HEK293T (cell line): ENCODE measurements at regions not wholly inside any gene's neighbourhood (a gene's known extent, or its start where the extent isn't known, plus 50 kb on each side); places are given as distances from the start of the nearest gene placed in this dataset.
"Not testable (repeated sequence)": the region's sequence is repeated elsewhere in the genome, so short reads cannot be mapped to it uniquely, and the experiment has no call there.

Experiments used
- CTCF ChIA-PET: fragments of 350-600 bp; formaldehyde crosslinking; extraction: SDS; loops from one replicate; lab custom pipeline; 2021; ENCODE audit warnings: antibody characterized with exemption, inconsistent platforms; lab: Yijun Ruan, JAX
- POLR2A ChIA-PET: fragments of 350-600 bp; formaldehyde crosslinking; extraction: SDS; loops from one replicate; lab custom pipeline; 2020; ENCODE audit warnings: antibody characterized with exemption, inconsistent platforms; lab: Yijun Ruan, JAX
- DNase-seq: peaks from one replicate; pipeline ENCODE4 v3.0.0; 2012; ENCODE audit warnings: mixed read lengths; ENCODE audit errors: extremely low spot score
- ARNT ChIP-seq: fragments of 450-650 bp; IDR thresholded peaks from 2 replicates; pipeline ENCODE4 v1.6.1; 2017; ENCODE audit warnings: mild to moderate bottlenecking
- BHLHE40 ChIP-seq: fragments of 450-650 bp; IDR thresholded peaks from 2 replicates; pipeline ENCODE4 v1.6.1; 2016; ENCODE audit warnings: mild to moderate bottlenecking, moderate library complexity, borderline replicate concordance
- CTBP1 ChIP-seq: fragments of 450-650 bp; IDR thresholded peaks from 2 replicates; pipeline ENCODE4 v1.6.1; 2016; ENCODE audit warnings: borderline replicate concordance
- ELF4 ChIP-seq: fragments of 450-650 bp; IDR thresholded peaks from 2 replicates; pipeline ENCODE4 v1.6.1; 2017; ENCODE audit warnings: antibody characterized with exemption
- FOXA1 ChIP-seq: fragments of 450-650 bp; IDR thresholded peaks from 2 replicates; pipeline ENCODE4 v1.6.1; 2016; ENCODE audit warnings: mild to moderate bottlenecking
- FOXK2 ChIP-seq: fragments of 450-650 bp; IDR thresholded peaks from 2 replicates; pipeline ENCODE4 v1.6.1; 2016; ENCODE audit warnings: mild to moderate bottlenecking
- FOXM1 ChIP-seq: fragments of 450-650 bp; IDR thresholded peaks from 2 replicates; pipeline ENCODE4 v1.6.1; 2017; ENCODE audit warnings: mild to moderate bottlenecking, borderline replicate concordance
- HDGF ChIP-seq: fragments of 450-650 bp; IDR thresholded peaks from 2 replicates; pipeline ENCODE4 v1.6.1; 2017; ENCODE audit warnings: antibody characterized with exemption, borderline replicate concordance
- L3MBTL2 ChIP-seq: fragments of 450-650 bp; conservative IDR thresholded peaks from 2 replicates; pipeline ENCODE4 v1.6.1; 2016; ENCODE audit warnings: mild to moderate bottlenecking
- LEF1 ChIP-seq: fragments of 450-650 bp; IDR thresholded peaks from 2 replicates; pipeline ENCODE4 v1.6.1; 2017; ENCODE audit warnings: mild to moderate bottlenecking, borderline replicate concordance
- NFRKB ChIP-seq: fragments of 450-650 bp; IDR thresholded peaks from 2 replicates; pipeline ENCODE4 v1.6.1; 2016; ENCODE audit warnings: mild to moderate bottlenecking, moderate library complexity
- PKNOX1 ChIP-seq: fragments of 450-650 bp; IDR thresholded peaks from 2 replicates; pipeline ENCODE4 v1.6.1; 2016
- SP1 ChIP-seq: fragments of 450-650 bp; IDR thresholded peaks from 2 replicates; pipeline ENCODE4 v1.6.1; 2017
- SUZ12 ChIP-seq: fragments of 450-650 bp; IDR thresholded peaks from 2 replicates; pipeline ENCODE4 v1.6.1; 2016; ENCODE audit warnings: mild to moderate bottlenecking
- TARDBP ChIP-seq: fragments of 450-650 bp; IDR thresholded peaks from 2 replicates; pipeline ENCODE4 v1.6.1; 2016
- ZNF384 ChIP-seq: fragments of 450-650 bp; IDR thresholded peaks from 2 replicates; pipeline ENCODE4 v1.6.1; 2016

DNA sequence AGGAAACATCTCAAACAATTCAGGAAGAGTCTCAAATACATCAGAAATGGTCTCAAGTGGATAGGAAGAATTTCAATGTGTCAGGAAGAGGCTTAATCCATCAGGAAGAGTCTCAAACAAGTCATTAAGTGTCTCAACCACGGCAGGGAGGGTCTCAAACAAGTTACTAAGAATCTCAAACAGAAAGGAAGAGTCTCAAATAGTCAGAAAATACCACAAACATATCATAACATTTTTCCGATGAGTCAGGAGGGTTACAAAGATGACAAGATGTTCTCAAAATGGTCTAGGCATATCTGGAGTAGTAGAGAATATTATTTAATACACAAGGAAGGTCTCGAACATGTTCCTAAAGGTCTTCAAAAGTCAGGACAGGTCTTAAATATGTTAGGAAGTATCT is 109.3 kb upstream of the USP9X start:
- ChIA-PET CTCF (no interaction called here), POLR2A (no interaction called here)
- TF ChIP-seq TARDBP (no peak), ARNT (no peak), ELF4 (no peak), FOXM1 (no peak), HDGF (no peak), L3MBTL2 (no peak), BHLHE40 (no peak), FOXK2 (no peak), SP1 (no peak)
- DNase-seq, result no peak

DNA sequence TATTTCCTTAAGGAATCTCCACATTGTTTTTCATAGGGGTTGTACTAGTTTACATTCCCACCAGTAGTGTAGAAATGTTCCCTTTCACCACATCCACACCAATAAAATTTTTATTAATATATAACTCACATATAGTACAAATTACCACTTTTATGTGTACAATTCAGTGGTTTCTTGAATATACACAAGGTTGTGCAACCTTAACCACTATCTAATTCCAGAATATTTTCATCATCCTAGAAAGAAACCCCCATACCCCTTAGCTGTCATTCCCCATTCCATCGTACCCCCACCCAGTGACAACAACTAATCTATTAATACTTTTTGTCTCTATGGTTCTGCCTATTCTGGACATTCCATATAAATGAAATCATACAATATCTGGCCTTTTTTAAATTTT is 108.3 kb upstream of the USP9X start:
- DNase-seq, result no peak
- ChIA-PET CTCF (no interaction called here), POLR2A (no interaction called here)
- TF ChIP-seq SUZ12, result no peak
- no peak for TF ChIP-seq SP1
- no peak for TF ChIP-seq FOXK2
- TF ChIP-seq FOXM1, result no peak
- TF ChIP-seq LEF1, result no peak
- TF ChIP-seq ELF4, result no peak
- no peak for TF ChIP-seq BHLHE40
- no peak for TF ChIP-seq PKNOX1
- no peak for TF ChIP-seq ZNF384
- no peak for TF ChIP-seq HDGF
- TF ChIP-seq TARDBP, result no peak
- TF ChIP-seq NFRKB, result no peak
- TF ChIP-seq CTBP1, result no peak
- no peak for TF ChIP-seq L3MBTL2
- no peak for TF ChIP-seq ARNT
- no peak for TF ChIP-seq FOXA1

- TF ChIP-seq FOXK2 (no peak), ZNF384 (no peak), LEF1 (no peak), NFRKB (no peak), ELF4 (no peak), ARNT (no peak), FOXM1 (no peak), SUZ12 (no peak), HDGF (no peak), FOXA1 (no peak), PKNOX1 (no peak), TARDBP (no peak), L3MBTL2 (no peak), BHLHE40 (no peak)
- CTCF ChIA-PET, result no interaction called here
- POLR2A ChIA-PET, result no interaction called here
- DNase-seq, result no peak
Observed at GRCh38 chrX:40984962-40985361, 100.3 kb upstream of the USP9X start.

- DNase-seq, result no peak
- TF ChIP-seq SUZ12, result no peak
- no peak for TF ChIP-seq SP1
- no peak for TF ChIP-seq FOXA1
- ChIA-PET POLR2A (no interaction called here), CTCF (no interaction called here)
Observed at GRCh38 chrX:40987413-40987812, 97.8 kb upstream of the USP9X start.

DNA sequence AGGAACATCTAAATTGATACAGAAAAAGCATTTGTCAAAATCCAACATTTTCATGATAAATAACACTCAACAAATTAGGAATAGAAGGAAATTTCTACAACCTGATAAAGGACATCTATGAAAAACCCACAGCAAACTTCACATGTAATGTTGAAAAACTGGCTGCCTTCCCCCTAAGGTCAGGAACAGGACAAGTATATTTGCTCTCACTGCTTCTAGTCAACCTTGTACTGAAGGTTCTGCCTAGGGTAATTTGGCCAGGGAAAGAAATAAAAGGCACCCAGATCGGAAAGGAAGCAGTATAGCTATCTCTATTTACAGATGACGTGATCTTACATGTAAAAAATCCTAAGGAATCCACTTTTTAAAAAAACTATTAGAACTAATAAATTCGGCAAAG is 97.1 kb upstream of the USP9X start:
- TF ChIP-seq PKNOX1 (no peak), FOXA1 (no peak), ARNT (no peak), HDGF (no peak), L3MBTL2 (no peak), FOXM1 (no peak), SUZ12 (no peak), ELF4 (no peak), SP1 (no peak), NFRKB (no peak), CTBP1 (no peak), TARDBP (no peak), ZNF384 (no peak), LEF1 (no peak), BHLHE40 (no peak), FOXK2 (no peak)
- ChIA-PET POLR2A (no interaction called here), CTCF (no interaction called here)
- DNase-seq, result no peak

- CTCF ChIA-PET, DNase-seq, POLR2A ChIA-PET: not testable (repeated sequence)
Observed at GRCh38 chrX:40993395-40993794, 91.8 kb upstream of the USP9X start.
